ENCODE measurements at regions not wholly inside any gene's neighbourhood (a gene's known extent, or its start where the extent isn't known, plus 50 kb on each side); places are given as distances from the start of the nearest gene placed in this dataset.

- ATAC-seq (no peak), DNase-seq (ENCODE audit: low spot score) (no peak)
- Mint-ChIP-seq H3K27me3 (ENCODE audit: insufficient read depth, low read depth, poor library complexity) (peaks cover 13% of the 10 kb centered on the region), H3K36me3 (ENCODE audit: low read depth) (peaks cover 64% of the 10 kb centered on the region), H3K9me3 (peaks cover 92% of the 10 kb centered on the region; the same call in 2 of the 3 replicates), H3K27ac (no peak overlapping the region), H3K4me1 (no peaks in the 10 kb centered on the region), H3K4me3 (no peak overlapping the region)
- no peak overlapping the region for H3K4me2 ChIP-seq
- TF ChIP-seq NANOG (IDR thresholded peaks at IDR 0.05; ENCODE audit: borderline replicate concordance) = no peak
- no peak for TF ChIP-seq CREB1 (CRISPR knock-in tag; IDR thresholded peaks at IDR 0.05; ENCODE audit: low read depth)
- no peak for TF ChIP-seq EZH2phosphoT487 (IDR thresholded peaks at IDR 0.05; ENCODE audit: unreplicated experiment)
- H3K36me3 ChIP-seq (ENCODE audit: insufficient read depth) = peaks cover 3% of the 10 kb centered on the region; the same call in 1 of the 2 replicates
- no peaks in the 10 kb centered on the region for H3K4me1 ChIP-seq (ENCODE audit: insufficient read depth)
- H3K27ac ChIP-seq (ENCODE audit: low read depth) = no peak overlapping the region
- no peaks in the 10 kb centered on the region for H3K79me2 ChIP-seq (replicated peaks; ENCODE audit: insufficient read depth)
- no peak overlapping the region for H3K4me3 ChIP-seq
- H4K20me1 ChIP-seq (replicated peaks; ENCODE audit: insufficient read depth) = no peaks in the 10 kb centered on the region
- H3K27me3 ChIP-seq (ENCODE audit: insufficient read depth) = no peaks in the 10 kb centered on the region
- H3F3A ChIP-seq (replicated peaks; ENCODE audit: low read depth) = no peaks in the 10 kb centered on the region
- no peaks in the 10 kb centered on the region for H3K9me2 ChIP-seq (ENCODE audit: insufficient read depth)
- H2AFZ ChIP-seq = no peak overlapping the region
Measured at GRCh38 chr7:63038987-63039386, 959.7 kb upstream of the ZNF722 start.

GRCh38 chr7:63039882-63040281, 958.8 kb upstream of the ZNF722 start:
- H3K27ac Mint-ChIP-seq = no peak overlapping the region
- no peak overlapping the region for H3K27ac ChIP-seq (ENCODE audit: low read depth)
- H3K4me3 ChIP-seq = no peak overlapping the region
- H3F3A ChIP-seq (replicated peaks; ENCODE audit: low read depth) = no peaks in the 10 kb centered on the region
- DNase-seq (ENCODE audit: low spot score) (no peak), ATAC-seq (no peak)
- H4K20me1 ChIP-seq (replicated peaks; ENCODE audit: insufficient read depth) = no peaks in the 10 kb centered on the region
- TF ChIP-seq STAT1 (IDR thresholded peaks at IDR 0.05; ENCODE audit: unreplicated experiment) (no peak), ZNF331 (CRISPR knock-in tag; IDR thresholded peaks at IDR 0.05; ENCODE audit: low read depth) (no peak), EZH2 (IDR thresholded peaks at IDR 0.05; ENCODE audit: low read depth, unreplicated experiment) (no peak), JUNB (IDR thresholded peaks at IDR 0.05; ENCODE audit: unreplicated experiment) (no peak), EZH2phosphoT487 (IDR thresholded peaks at IDR 0.05; ENCODE audit: unreplicated experiment) (no peak), CREB1 (CRISPR knock-in tag; IDR thresholded peaks at IDR 0.05; ENCODE audit: low read depth) (no peak), CTCF (conservative IDR thresholded peaks at IDR 0.05; ENCODE audit: low read depth in 2 of 2) (no peak), ZNF114 (CRISPR knock-in tag; IDR thresholded peaks at IDR 0.05) (no peak), REST (IDR thresholded peaks at IDR 0.05; ENCODE audit: unreplicated experiment) (no peak), NANOG (IDR thresholded peaks at IDR 0.05; ENCODE audit: borderline replicate concordance) (no peak), POLR2AphosphoS5 (IDR thresholded peaks at IDR 0.05; ENCODE audit: low read depth) (no peak)
- H3K9me2 ChIP-seq (ENCODE audit: insufficient read depth) = no peaks in the 10 kb centered on the region
- peaks cover 13% of the 10 kb centered on the region for H3K27me3 Mint-ChIP-seq (ENCODE audit: insufficient read depth, low read depth, poor library complexity)
- no peaks in the 10 kb centered on the region for H3K27me3 ChIP-seq (ENCODE audit: insufficient read depth)
- H3K79me2 ChIP-seq (replicated peaks; ENCODE audit: insufficient read depth) = no peaks in the 10 kb centered on the region
- H2AFZ ChIP-seq = no peak overlapping the region
- no peak overlapping the region for H3K4me3 Mint-ChIP-seq
- H3K36me3 ChIP-seq (ENCODE audit: insufficient read depth) = peaks cover 3% of the 10 kb centered on the region; the same call in 1 of the 2 replicates
- peaks cover 91% of the 10 kb centered on the region; the same call in 2 of the 3 replicates for H3K9me3 Mint-ChIP-seq
- no peaks in the 10 kb centered on the region for H3K4me1 ChIP-seq (ENCODE audit: insufficient read depth)
- peaks cover 62% of the 10 kb centered on the region for H3K36me3 Mint-ChIP-seq (ENCODE audit: low read depth)
- H3K4me2 ChIP-seq = no peak overlapping the region
- no peaks in the 10 kb centered on the region for H3K4me1 Mint-ChIP-seq
